ENCODE measurements at regions not wholly inside any gene's neighbourhood (a gene's known extent, or its start where the extent isn't known, plus 50 kb on each side); places are given as distances from the start of the nearest gene placed in this dataset.
A peak's percentile ranks its signal among the peaks of the same experiment; 100 is the strongest.
"Not testable (repeated sequence)": the region's sequence is repeated elsewhere in the genome, so short reads cannot be mapped to it uniquely, and the experiment has no call there.

- DNase-seq (ENCODE audit: low spot score) = no peak
- H3K27me3 Mint-ChIP-seq (ENCODE audit: unreplicated experiment) = peaks cover 9% of the 10 kb centered on the region
Observed at GRCh38 chr11:79503028-79503427, 62.2 kb upstream of the TENM4 start.

GRCh38 chr11:79501707-79502106 is 60.9 kb upstream of the TENM4 start:
- Mint-ChIP-seq H3K4me3 (ENCODE audit: unreplicated experiment) (no peak overlapping the region), H3K9me3 (ENCODE audit: unreplicated experiment) (no peaks in the 10 kb centered on the region), H3K27ac (ENCODE audit: unreplicated experiment) (no peak overlapping the region), H3K4me1 (ENCODE audit: unreplicated experiment) (no peaks in the 10 kb centered on the region), H3K27me3 (ENCODE audit: unreplicated experiment) (peaks cover 5% of the 10 kb centered on the region), H3K36me3 (ENCODE audit: low read depth, unreplicated experiment) (peaks cover 2% of the 10 kb centered on the region)
- TF ChIP-seq CTCF (IDR thresholded peaks at IDR 0.05; ENCODE audit: unreplicated experiment) = no peak
- no peak for DNase-seq (ENCODE audit: low spot score)

More at GRCh38 chr11:79503028-79503427, 62.2 kb upstream of the TENM4 start:
- Mint-ChIP-seq H3K4me1 (ENCODE audit: unreplicated experiment) (no peaks in the 10 kb centered on the region), H3K4me3 (ENCODE audit: unreplicated experiment) (no peak overlapping the region), H3K27ac (ENCODE audit: unreplicated experiment) (no peak overlapping the region), H3K9me3 (ENCODE audit: unreplicated experiment) (no peaks in the 10 kb centered on the region), H3K36me3 (ENCODE audit: low read depth, unreplicated experiment) (peaks cover 2% of the 10 kb centered on the region)
- TF ChIP-seq CTCF (IDR thresholded peaks at IDR 0.05; ENCODE audit: unreplicated experiment) = no peak

GRCh38 chr11:79499929-79500328 is 59.1 kb upstream of the TENM4 start:
- H3K36me3 Mint-ChIP-seq (ENCODE audit: low read depth, unreplicated experiment); H3K4me3 Mint-ChIP-seq (ENCODE audit: unreplicated experiment); H3K4me1 Mint-ChIP-seq (ENCODE audit: unreplicated experiment); H3K27me3 Mint-ChIP-seq (ENCODE audit: unreplicated experiment); H3K27ac Mint-ChIP-seq (ENCODE audit: unreplicated experiment); H3K9me3 Mint-ChIP-seq (ENCODE audit: unreplicated experiment); DNase-seq (ENCODE audit: low spot score): not testable (repeated sequence)

GRCh38 chr11:79498667-79499066 is 57.8 kb upstream of the TENM4 start:
- no peak overlapping the region for H3K4me3 Mint-ChIP-seq (ENCODE audit: unreplicated experiment)
- peaks cover 3% of the 10 kb centered on the region for H3K27me3 Mint-ChIP-seq (ENCODE audit: unreplicated experiment)
- no peak for DNase-seq (ENCODE audit: low spot score)
- no peak for TF ChIP-seq CTCF (IDR thresholded peaks at IDR 0.05; ENCODE audit: unreplicated experiment)
- no peaks in the 10 kb centered on the region for H3K9me3 Mint-ChIP-seq (ENCODE audit: unreplicated experiment)
- no peak overlapping the region for H3K27ac Mint-ChIP-seq (ENCODE audit: unreplicated experiment)
- no peaks in the 10 kb centered on the region for H3K4me1 Mint-ChIP-seq (ENCODE audit: unreplicated experiment)
- peaks cover 2% of the 10 kb centered on the region for H3K36me3 Mint-ChIP-seq (ENCODE audit: low read depth, unreplicated experiment)

GRCh38 chr11:79493555-79494171 is 52.8 kb upstream of the TENM4 start:
- no peaks in the 10 kb centered on the region for H3K9me3 Mint-ChIP-seq (ENCODE audit: unreplicated experiment)
- DNase-seq (ENCODE audit: low spot score) = peak; percentile 91
- no peak overlapping the region for H3K4me3 Mint-ChIP-seq (ENCODE audit: unreplicated experiment)
- no peaks in the 10 kb centered on the region for H3K4me1 Mint-ChIP-seq (ENCODE audit: unreplicated experiment)
- no peak overlapping the region for H3K27ac Mint-ChIP-seq (ENCODE audit: unreplicated experiment)
- H3K27me3 Mint-ChIP-seq (ENCODE audit: unreplicated experiment) = peaks cover 2% of the 10 kb centered on the region
- H3K36me3 Mint-ChIP-seq (ENCODE audit: low read depth, unreplicated experiment) = peaks cover 2% of the 10 kb centered on the region
- TF ChIP-seq CTCF (IDR thresholded peaks at IDR 0.05; ENCODE audit: unreplicated experiment) = peak; percentile 81
